Liver (tissue), 3 donors: ENCODE measurements at regions not wholly inside any gene's neighbourhood (a gene's known extent, or its start where the extent isn't known, plus 50 kb on each side); places are given as distances from the start of the nearest gene placed in this dataset.

Experiments used
- EGR1 ChIP-seq, 2 donors: IDR thresholded peaks; 2 replicates each; pipeline ENCODE4 v1.6.1; 2016 to 2018; ENCODE audit warnings: antibody characterized with exemption in 2 of 2, low read depth in 2 of 2
- GABPA ChIP-seq, 2 donors: IDR thresholded peaks in 1 of 2; conservative IDR thresholded peaks in 1 of 2; 2 replicates each; pipeline ENCODE4 v1.6.1; 2016; ENCODE audit warnings: antibody characterized with exemption in 2 of 2, mild to moderate bottlenecking in 1 of 2, moderate library complexity in 1 of 2
- NR2F2 ChIP-seq: IDR thresholded peaks from 2 replicates; pipeline ENCODE4 v1.6.1; 2016; ENCODE audit warnings: antibody characterized with exemption
- TF ChIP-seq, protein P1 (sequence below): fragments of 150-350 bp; IDR thresholded peaks from 2 replicates; pipeline ENCODE4 v1.5.1; 2017; ENCODE audit warnings: improper control_type of control experiment, low read depth, low read length; ENCODE audit not compliant: missing input control
- TF ChIP-seq, protein P2 (sequence below): IDR thresholded peaks from 2 replicates; pipeline ENCODE4 v1.6.1; 2016; ENCODE audit warnings: antibody characterized with exemption
- donor health status: healthy.
- donor health status: healthy.

DNA sequence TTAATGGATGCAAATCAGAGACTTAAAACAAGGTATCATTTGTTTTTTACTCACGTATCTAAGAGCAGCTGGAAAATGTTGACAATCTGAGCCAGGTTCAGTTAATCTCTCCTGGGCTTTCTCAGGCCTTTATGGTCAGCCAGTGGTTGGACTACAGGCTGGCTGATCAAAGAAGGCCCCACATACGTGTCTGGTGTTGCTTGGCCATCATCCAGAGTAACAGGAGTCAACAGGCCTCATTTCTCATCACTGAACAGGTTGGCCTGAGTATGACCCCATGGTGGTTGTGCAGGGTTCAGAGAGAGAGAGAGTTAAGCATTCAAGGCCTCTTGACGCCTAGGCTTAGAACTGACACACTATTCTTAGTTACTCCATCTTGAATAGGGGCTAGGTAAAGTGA, 97.0 kb upstream of the VLDLR start:
- TF ChIP-seq NR2F2: no peak
- TF ChIP-seq, protein P1, sequence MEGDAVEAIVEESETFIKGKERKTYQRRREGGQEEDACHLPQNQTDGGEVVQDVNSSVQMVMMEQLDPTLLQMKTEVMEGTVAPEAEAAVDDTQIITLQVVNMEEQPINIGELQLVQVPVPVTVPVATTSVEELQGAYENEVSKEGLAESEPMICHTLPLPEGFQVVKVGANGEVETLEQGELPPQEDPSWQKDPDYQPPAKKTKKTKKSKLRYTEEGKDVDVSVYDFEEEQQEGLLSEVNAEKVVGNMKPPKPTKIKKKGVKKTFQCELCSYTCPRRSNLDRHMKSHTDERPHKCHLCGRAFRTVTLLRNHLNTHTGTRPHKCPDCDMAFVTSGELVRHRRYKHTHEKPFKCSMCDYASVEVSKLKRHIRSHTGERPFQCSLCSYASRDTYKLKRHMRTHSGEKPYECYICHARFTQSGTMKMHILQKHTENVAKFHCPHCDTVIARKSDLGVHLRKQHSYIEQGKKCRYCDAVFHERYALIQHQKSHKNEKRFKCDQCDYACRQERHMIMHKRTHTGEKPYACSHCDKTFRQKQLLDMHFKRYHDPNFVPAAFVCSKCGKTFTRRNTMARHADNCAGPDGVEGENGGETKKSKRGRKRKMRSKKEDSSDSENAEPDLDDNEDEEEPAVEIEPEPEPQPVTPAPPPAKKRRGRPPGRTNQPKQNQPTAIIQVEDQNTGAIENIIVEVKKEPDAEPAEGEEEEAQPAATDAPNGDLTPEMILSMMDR: no peak
- no peak for TF ChIP-seq EGR1 (IDR thresholded peaks at IDR 0.05; ENCODE audit: low read depth in 2 of 2)
- no peak for TF ChIP-seq GABPA (IDR thresholded peaks at IDR 0.05 in 1 of 2, conservative IDR thresholded peaks at IDR 0.05 in 1 of 2)
- TF ChIP-seq, protein P2, sequence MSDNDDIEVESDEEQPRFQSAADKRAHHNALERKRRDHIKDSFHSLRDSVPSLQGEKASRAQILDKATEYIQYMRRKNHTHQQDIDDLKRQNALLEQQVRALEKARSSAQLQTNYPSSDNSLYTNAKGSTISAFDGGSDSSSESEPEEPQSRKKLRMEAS: no peak
